ENCODE measurements at regions not wholly inside any gene's neighbourhood (a gene's known extent, or its start where the extent isn't known, plus 50 kb on each side); places are given as distances from the start of the nearest gene placed in this dataset.

DNA sequence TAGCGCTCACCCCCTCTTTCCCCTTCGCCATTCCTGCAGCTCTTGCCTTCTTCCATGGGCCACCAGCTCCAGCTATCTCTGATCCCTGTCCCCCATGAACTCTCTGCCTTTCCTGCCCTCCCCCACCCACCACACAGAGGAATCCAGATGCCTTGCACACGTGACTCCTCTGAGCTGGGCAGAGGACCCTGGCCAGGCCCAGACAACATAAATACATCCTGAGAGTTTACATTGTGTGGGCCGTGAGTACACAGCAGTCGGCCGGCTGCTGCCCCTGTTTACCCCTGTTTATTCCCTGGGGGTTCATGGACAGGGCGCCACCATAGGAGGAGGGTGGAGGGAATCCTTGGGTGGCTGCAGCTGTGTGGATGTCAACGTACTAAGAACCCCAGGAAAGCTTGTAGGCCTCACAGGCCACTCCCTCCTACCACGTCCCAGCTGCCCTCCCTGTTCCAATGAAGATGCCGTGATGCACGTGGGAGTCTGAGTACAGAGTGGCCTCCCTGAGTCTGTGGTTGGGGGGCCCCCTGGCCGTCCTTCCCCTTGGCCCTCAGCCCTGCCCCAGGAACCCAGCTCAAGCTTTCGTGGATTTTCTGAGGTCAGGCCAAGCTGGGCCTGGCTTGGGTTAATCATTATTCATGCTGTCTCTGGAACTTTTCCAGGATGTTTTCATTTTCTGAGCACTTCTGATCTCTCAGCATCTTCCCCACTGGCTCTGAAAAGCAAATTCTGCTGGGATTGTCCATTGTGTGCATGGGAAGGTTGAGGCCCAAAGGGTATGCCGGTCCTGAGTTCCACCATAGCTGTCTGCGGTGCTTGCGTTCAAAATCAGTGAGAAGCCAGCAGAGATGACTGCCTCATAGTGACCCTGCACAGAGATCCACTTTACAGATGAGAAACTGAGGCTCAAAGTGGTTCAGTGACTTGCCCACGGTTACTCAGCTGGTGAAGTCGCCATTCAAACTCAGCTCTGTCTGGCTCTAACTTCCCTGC, 136.3 kb downstream of the MRPL14 start:
- no peak for TF ChIP-seq POLR2A (IDR thresholded peaks at IDR 0.05)
- TF ChIP-seq, protein P1, sequence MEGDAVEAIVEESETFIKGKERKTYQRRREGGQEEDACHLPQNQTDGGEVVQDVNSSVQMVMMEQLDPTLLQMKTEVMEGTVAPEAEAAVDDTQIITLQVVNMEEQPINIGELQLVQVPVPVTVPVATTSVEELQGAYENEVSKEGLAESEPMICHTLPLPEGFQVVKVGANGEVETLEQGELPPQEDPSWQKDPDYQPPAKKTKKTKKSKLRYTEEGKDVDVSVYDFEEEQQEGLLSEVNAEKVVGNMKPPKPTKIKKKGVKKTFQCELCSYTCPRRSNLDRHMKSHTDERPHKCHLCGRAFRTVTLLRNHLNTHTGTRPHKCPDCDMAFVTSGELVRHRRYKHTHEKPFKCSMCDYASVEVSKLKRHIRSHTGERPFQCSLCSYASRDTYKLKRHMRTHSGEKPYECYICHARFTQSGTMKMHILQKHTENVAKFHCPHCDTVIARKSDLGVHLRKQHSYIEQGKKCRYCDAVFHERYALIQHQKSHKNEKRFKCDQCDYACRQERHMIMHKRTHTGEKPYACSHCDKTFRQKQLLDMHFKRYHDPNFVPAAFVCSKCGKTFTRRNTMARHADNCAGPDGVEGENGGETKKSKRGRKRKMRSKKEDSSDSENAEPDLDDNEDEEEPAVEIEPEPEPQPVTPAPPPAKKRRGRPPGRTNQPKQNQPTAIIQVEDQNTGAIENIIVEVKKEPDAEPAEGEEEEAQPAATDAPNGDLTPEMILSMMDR (IDR thresholded peaks at IDR 0.05): no peak

All from sigmoid colon (tissue), 3 donors.